ENCODE measurements at regions not wholly inside any gene's neighbourhood (a gene's known extent, or its start where the extent isn't known, plus 50 kb on each side); places are given as distances from the start of the nearest gene placed in this dataset.
"Not testable (repeated sequence)": the region's sequence is repeated elsewhere in the genome, so short reads cannot be mapped to it uniquely, and the experiment has no call there.

GRCh38 chr5:124927735-124928134 lies 181.3 kb upstream of the ZNF608 start:
- DNase-seq, result no peak

GRCh38 chr5:124929000-124929399 lies 182.6 kb upstream of the ZNF608 start:
- no peak for DNase-seq

- DNase-seq, result no peak
These were observed 186.6 kb upstream of the ZNF608 start for GRCh38 chr5:124932791-124933600.

- DNase-seq, result no peak
These were observed 188.6 kb upstream of the ZNF608 start for GRCh38 chr5:124935065-124935464.

GRCh38 chr5:124936626-124936933 lies 190.1 kb upstream of the ZNF608 start:
- no peak for DNase-seq

GRCh38 chr5:124941051-124942049 lies 194.9 kb upstream of the ZNF608 start:
- DNase-seq, result no peak

GRCh38 chr5:124948062-124948753 lies 201.8 kb upstream of the ZNF608 start:
- peak; percentile 21 for DNase-seq

- peak; percentile 15 for DNase-seq
These were observed 202.4 kb upstream of the ZNF608 start for GRCh38 chr5:124948754-124949275.

GRCh38 chr5:124949862-124950261 lies 203.4 kb upstream of the ZNF608 start:
- no peak for DNase-seq

- DNase-seq, result no peak
These were observed 204.7 kb upstream of the ZNF608 start for GRCh38 chr5:124951105-124951504.

GRCh38 chr5:124951661-124952060 lies 205.2 kb upstream of the ZNF608 start:
- no peak for DNase-seq

- no peak for DNase-seq
These were observed 205.6 kb upstream of the ZNF608 start for GRCh38 chr5:124952079-124952478.

GRCh38 chr5:124952566-124952965 lies 206.1 kb upstream of the ZNF608 start:
- no peak for DNase-seq

- DNase-seq, result no peak
These were observed 208.3 kb upstream of the ZNF608 start for GRCh38 chr5:124954784-124955183.

- DNase-seq, result no peak
These were observed 210.1 kb upstream of the ZNF608 start for GRCh38 chr5:124956471-124957029.

GRCh38 chr5:124957063-124957462 lies 210.6 kb upstream of the ZNF608 start:
- no peak for DNase-seq

GRCh38 chr5:124960266-124960665 lies 213.8 kb upstream of the ZNF608 start:
- DNase-seq, result no peak

GRCh38 chr5:124961521-124961920 lies 215.1 kb upstream of the ZNF608 start:
- no peak for DNase-seq

GRCh38 chr5:124962111-124962510 lies 215.7 kb upstream of the ZNF608 start:
- DNase-seq, result no peak

GRCh38 chr5:124962735-124963134 lies 216.3 kb upstream of the ZNF608 start:
- no peak for DNase-seq

- DNase-seq, result no peak
These were observed 216.9 kb upstream of the ZNF608 start for GRCh38 chr5:124963236-124963919.

- not testable (repeated sequence) for DNase-seq
These were observed 220.3 kb upstream of the ZNF608 start for GRCh38 chr5:124966741-124967140.

Data from right kidney (tissue), 1 donor.